HG02870 (cell line): ENCODE measurements at regions not wholly inside any gene's neighbourhood (a gene's known extent, or its start where the extent isn't known, plus 50 kb on each side); places are given as distances from the start of the nearest gene placed in this dataset.
"Not testable (repeated sequence)": the region's sequence is repeated elsewhere in the genome, so short reads cannot be mapped to it uniquely, and the experiment has no call there.

Source experiments
- ATAC-seq: cut with Tn5 transposase; IDR thresholded peaks from one replicate; pipeline ENCODE4 v1.9.1; 2021; ENCODE audit warnings: mild to moderate bottlenecking, moderate library complexity; ENCODE audit not compliant: unreplicated experiment

GRCh38 chr7:49099587-49100326, 175.4 kb downstream of the CDC14C start:
- ATAC-seq, result no peak

GRCh38 chr7:49100908-49101740, 176.8 kb downstream of the CDC14C start:
- ATAC-seq, result not testable (repeated sequence)

GRCh38 chr7:49102411-49102810, 178.1 kb downstream of the CDC14C start:
- no peak for ATAC-seq

- ATAC-seq, result no peak
These were observed 187.4 kb downstream of the CDC14C start for GRCh38 chr7:49111706-49112105.

GRCh38 chr7:49112222-49112621, 187.9 kb downstream of the CDC14C start:
- ATAC-seq, result no peak

- ATAC-seq, result no peak
These were observed 188.3 kb downstream of the CDC14C start for GRCh38 chr7:49112647-49113046.

GRCh38 chr7:49119706-49120105, 195.4 kb downstream of the CDC14C start:
- ATAC-seq, result no peak

GRCh38 chr7:49125246-49125645, 200.9 kb downstream of the CDC14C start:
- ATAC-seq, result no peak

GRCh38 chr7:49127359-49127913, 203.1 kb downstream of the CDC14C start:
- no peak for ATAC-seq

GRCh38 chr7:49137978-49138377, 213.6 kb downstream of the CDC14C start:
- ATAC-seq, result no peak

GRCh38 chr7:49150486-49150885, 226.1 kb downstream of the CDC14C start:
- no peak for ATAC-seq

- ATAC-seq, result no peak
These were observed 226.8 kb downstream of the CDC14C start for GRCh38 chr7:49151146-49151545.

- ATAC-seq, result no peak
These were observed 234.0 kb downstream of the CDC14C start for GRCh38 chr7:49158321-49158720.

GRCh38 chr7:49159536-49159935, 235.2 kb downstream of the CDC14C start:
- ATAC-seq, result no peak

- no peak for ATAC-seq
These were observed 242.1 kb downstream of the CDC14C start for GRCh38 chr7:49166441-49166840.

GRCh38 chr7:49172639-49173038, 248.3 kb downstream of the CDC14C start:
- ATAC-seq, result no peak

GRCh38 chr7:49174396-49174795, 250.0 kb downstream of the CDC14C start:
- no peak for ATAC-seq

GRCh38 chr7:49187543-49188268, 263.4 kb downstream of the CDC14C start:
- ATAC-seq, result no peak

- ATAC-seq, result no peak
These were observed 304.2 kb downstream of the CDC14C start for GRCh38 chr7:49228426-49229098.

GRCh38 chr7:49229246-49229645, 304.9 kb downstream of the CDC14C start:
- no peak for ATAC-seq

- no peak for ATAC-seq
These were observed 319.2 kb downstream of the CDC14C start for GRCh38 chr7:49243521-49243920.
